K562 (cell line): ENCODE measurements at regions not wholly inside any gene's neighbourhood (a gene's known extent, or its start where the extent isn't known, plus 50 kb on each side); places are given as distances from the start of the nearest gene placed in this dataset.
A peak's percentile ranks its signal among the peaks of the same experiment; 100 is the strongest.

ENCODE experiments used
- ATAC-seq: fragments of 200-7000 bp; cut with Tn5 transposase; 3 replicates; pipeline ENCODE4 v1.9.1; 2020; ENCODE audit warnings: moderate library complexity
- BruUV-seq: library from RNA; stranded (reverse); fragments of 400-500 nt; replicated peaks from 2 replicates; lab custom pipeline; 2021; lab: Mats Ljungman, UMichigan
- CTCF ChIA-PET: fragments of 300-600 bp; formaldehyde crosslinking; extraction: SDS; loops from one replicate; lab custom pipeline; 2021; ENCODE audit warnings: low intra/inter-chr PET ratio; lab: Yijun Ruan, JAX
- POLR2A ChIA-PET: fragments of 300-600, 350-650 bp; sonication (Branson Sonifier 250); formaldehyde crosslinking; extraction: SDS; loops from one replicate; lab custom pipeline; 2021; ENCODE audit warnings: antibody characterized with exemption, inconsistent platforms; lab: Yijun Ruan, JAX
- DNase-seq, 4 experiments: peaks; one replicate each; pipeline versions ENCODE4 v3.0.0 to v3.0.0-alpha.2; 2011 to 2018; ENCODE audit warnings: low spot score in 3 of 4, mixed read lengths in 3 of 4; ENCODE audit errors: extremely low read depth in 1 of 4
- FAIRE-seq: peaks from 2 replicates; lab custom pipeline; 2011; peaks lifted over from hg19 to GRCh38; lab: Jason Lieb, UNC
- H2AFZ ChIP-seq: 2 replicates; pipeline ENCODE4 v1.6.0; 2011; ENCODE audit warnings: low read depth, low read length, control low read depth, inconsistent platforms
- H3K27ac ChIP-seq: fragments of 200-600 bp; 3 replicates; pipeline ENCODE4 v1.8.0; 2011; ENCODE audit warnings: low read depth, mild to moderate bottlenecking, control low read depth, inconsistent platforms, low read length, moderate library complexity, mixed read lengths; ENCODE audit errors: extremely low read depth
- H3K27me3 ChIP-seq, 2 experiments: fragments of 300-600 bp in 1 of 2; 2 replicates in 1 of 2; 3 replicates in 1 of 2; pipeline versions ENCODE4 v1.6.0 to v1.8.0; 2011; ENCODE audit warnings: inconsistent platforms in 2 of 2, low read length in 2 of 2, mild to moderate bottlenecking in 1 of 2, mixed read lengths in 1 of 2, moderate library complexity in 1 of 2; ENCODE audit not compliant: control insufficient read depth in 2 of 2, insufficient read depth in 2 of 2
- H3K36me3 ChIP-seq: fragments of 300-600 bp; 3 replicates; pipeline ENCODE4 v1.8.0; 2011; ENCODE audit warnings: mild to moderate bottlenecking, low read length, inconsistent platforms; ENCODE audit not compliant: control insufficient read depth, insufficient read depth
- H3K4me1 ChIP-seq, 2 experiments: fragments of 200-600 bp in 1 of 2; replicated peaks in 1 of 2; 2 replicates in 1 of 2; 3 replicates in 1 of 2; pipeline versions ENCODE4 v1.5.1 to v1.8.0; 2011; ENCODE audit warnings: inconsistent platforms in 2 of 2, low read length in 2 of 2, mild to moderate bottlenecking in 1 of 2, mixed read lengths in 1 of 2, moderate library complexity in 1 of 2; ENCODE audit not compliant: control insufficient read depth in 2 of 2, insufficient read depth in 2 of 2
- H3K4me2 ChIP-seq: 2 replicates; pipeline ENCODE4 v1.6.1; 2011; ENCODE audit warnings: low read length, control low read depth, inconsistent platforms, mixed read lengths; ENCODE audit not compliant: insufficient read depth
- H3K4me3 ChIP-seq: fragments of 200-600 bp; sonication (generic), shearing (Covaris generic); 2 replicates; pipeline ENCODE4 v1.5.1; 2016; ENCODE audit warnings: control low read depth, inconsistent platforms
- H3K79me2 ChIP-seq: fragments of 200-600 bp; 3 replicates; pipeline ENCODE4 v1.8.0; 2011; ENCODE audit warnings: low read length, inconsistent platforms; ENCODE audit not compliant: control insufficient read depth, insufficient read depth
- H3K9ac ChIP-seq, 2 experiments: 2 replicates each; pipeline versions ENCODE4 v1.6.0 to v1.6.1; 2011; ENCODE audit warnings: low read depth in 2 of 2, low read length in 2 of 2, control low read depth in 1 of 2, inconsistent platforms in 1 of 2, mild to moderate bottlenecking in 1 of 2, mixed read lengths in 1 of 2; ENCODE audit not compliant: insufficient read depth in 1 of 2
- H3K9me1 ChIP-seq: one replicate; pipeline ENCODE4 v1.6.0; 2011; ENCODE audit warnings: inconsistent platforms, mild to moderate bottlenecking, low read length, moderate library complexity; ENCODE audit not compliant: control insufficient read depth, insufficient read depth
- H3K9me3 ChIP-seq: replicated peaks from 2 replicates; pipeline ENCODE4 v1.5.1; 2011; ENCODE audit warnings: low read depth, low read length, inconsistent platforms; ENCODE audit not compliant: control insufficient read depth, insufficient read depth
- H4K20me1 ChIP-seq: replicated peaks from 2 replicates; pipeline ENCODE4 v1.6.1; 2011; ENCODE audit warnings: low read length, inconsistent platforms, mixed read lengths; ENCODE audit not compliant: control insufficient read depth, insufficient read depth
- ATF2 ChIP-seq: sonication (generic); formaldehyde crosslinking; IDR thresholded peaks from 2 replicates; pipeline ENCODE4 v1.8.1; 2022; ENCODE audit warnings: missing genetic modification reagents
- CEBPG ChIP-seq, 3 experiments: fragments of 200-800 bp in 1 of 3; sonication (Bioruptor generic) in 1 of 3; sonication (generic) in 1 of 3; formaldehyde crosslinking in 1 of 3; IDR thresholded peaks in 2 of 3; conservative IDR thresholded peaks in 1 of 3; 2 replicates each; pipeline versions ENCODE4 v1.6.1 to v1.8.0; 2016 to 2022; ENCODE audit warnings: missing compliant biosample characterization in 2 of 3, missing genetic modification characterization in 2 of 3, mild to moderate bottlenecking in 1 of 3, missing genetic modification reagents in 1 of 3
- EWSR1 ChIP-seq: fragments of 450-650 bp; IDR thresholded peaks from 2 replicates; pipeline ENCODE4 v1.6.1; 2018; ENCODE audit warnings: borderline replicate concordance, mild to moderate bottlenecking, low read depth, moderate library complexity; ENCODE audit not compliant: partially characterized antibody
- EZH2 ChIP-seq: IDR thresholded peaks from 2 replicates; pipeline ENCODE4 v1.6.1; 2012; ENCODE audit warnings: low read depth, mild to moderate bottlenecking, inconsistent platforms, low read length, borderline replicate concordance
- GTF2F1 ChIP-seq: IDR thresholded peaks from 2 replicates; pipeline ENCODE4 v1.6.1; 2011; ENCODE audit warnings: low read depth, low read length, improper control_type of control experiment
- HNRNPL ChIP-seq: fragments of 200-400 bp; formaldehyde crosslinking; IDR thresholded peaks from 2 replicates; pipeline ENCODE4 v1.6.1; 2017; ENCODE audit warnings: low read depth, mild to moderate bottlenecking, low read length
- NCOA2 ChIP-seq, 2 experiments: fragments of 450-650 bp; IDR thresholded peaks; 2 replicates each; pipeline ENCODE4 v1.6.1; 2018; ENCODE audit warnings: mild to moderate bottlenecking in 2 of 2, moderate library complexity in 1 of 2; ENCODE audit not compliant: partially characterized antibody in 2 of 2
- POLR2H ChIP-seq: IDR thresholded peaks from 2 replicates; pipeline ENCODE4 v1.6.1; 2016; ENCODE audit warnings: missing genetic modification characterization, low read depth, mild to moderate bottlenecking, control low read depth, missing compliant biosample characterization, moderate library complexity
- THAP7 ChIP-seq: fragments of 250-450 bp; sonication (Bioruptor Pico); IDR thresholded peaks from 2 replicates; pipeline ENCODE4 v1.5.0; 2021
- ZFP1 ChIP-seq: fragments of 450-650 bp; formaldehyde crosslinking; IDR thresholded peaks from 2 replicates; pipeline ENCODE4 v1.4.0; 2020; ENCODE audit warnings: mild to moderate bottlenecking, mixed read lengths
- ZNF143 ChIP-seq: sonication (generic); formaldehyde crosslinking; IDR thresholded peaks from 2 replicates; pipeline ENCODE4 v1.9.0; 2022; ENCODE audit warnings: mild to moderate bottlenecking, missing genetic modification reagents
- ZNF197 ChIP-seq: fragments of 200-800 bp; sonication (Bioruptor generic); IDR thresholded peaks from 2 replicates; pipeline ENCODE4 v1.6.1; 2016; ENCODE audit warnings: low read depth, missing genetic modification characterization, missing compliant biosample characterization
- WGBS: fragments of 100-300 bp; shearing (Covaris generic); methylation state at CpG from one replicate; pipeline ENCODE4 v1.1.6; 2016; ENCODE audit warnings: low coverage, mixed read lengths; ENCODE audit not compliant: insufficient coverage; ENCODE audit errors: missing lambda C conversion rate; 5-methylcytosine and 5-hydroxymethylcytosine counted together
- in situ Hi-C: fragments of 300-500 bp; cut with MboI; formaldehyde crosslinking; loops from 4 replicates; pipeline ENCODE4 v1.15.0; 2018; ENCODE audit warnings: inconsistent platforms, mixed read lengths
- intact Hi-C: fragments of 100-400 bp; cut with micrococcal nuclease; formaldehyde crosslinking; loops from 2 replicates; pipeline ENCODE4 v1.14.2; 2022
- TF ChIP-seq, protein P1 (sequence below): IDR thresholded peaks from 3 replicates; pipeline ENCODE4 v1.6.1; 2011; ENCODE audit warnings: borderline replicate concordance, mild to moderate bottlenecking, moderate library complexity; ENCODE audit not compliant: insufficient read length; ENCODE audit errors: extremely low read depth
- TF ChIP-seq, protein P2 (sequence below), 2 experiments: fragments of 450-650 bp; conservative IDR thresholded peaks; 2 replicates each; pipeline ENCODE4 v1.6.1; 2017; ENCODE audit warnings: mild to moderate bottlenecking in 2 of 2, moderate library complexity in 2 of 2

- TF ChIP-seq ATF2 (CRISPR knock-in tag) (no peak), ZNF143 (no peak), POLR2H (tag) (no peak), GTF2F1 (no peak)
Measured at GRCh38 chrX:44637282-44637681, 94.6 kb upstream of the FUNDC1 start (continued).

DNA sequence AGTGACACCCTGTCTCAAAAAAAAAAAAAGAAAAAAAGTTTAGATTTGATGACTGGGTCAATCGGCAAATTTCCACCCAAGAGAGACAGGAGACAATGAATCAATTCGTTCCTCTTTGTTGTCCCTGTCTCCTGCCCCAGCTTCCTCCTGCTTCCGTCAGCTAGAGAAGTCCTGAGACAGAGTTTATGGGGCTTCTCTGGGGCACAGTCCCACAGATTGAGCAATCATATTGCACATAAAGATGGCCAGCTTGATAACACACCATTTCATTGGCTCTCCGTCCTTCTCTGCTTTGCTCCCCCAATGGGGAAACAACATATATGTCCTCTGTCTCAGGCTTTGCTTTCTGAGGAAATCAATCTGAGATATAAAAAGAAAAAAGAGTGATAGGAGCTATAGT lies 78.4 kb upstream of the FUNDC1 start:
- no peak for FAIRE-seq
- Histone ChIP-seq H3K9me3 (no peaks in the 10 kb centered on the region), H3K27me3 (no peaks in the 10 kb centered on the region), H3K36me3 (no peaks in the 10 kb centered on the region), H3K9me1 (no peaks in the 10 kb centered on the region), H3K4me3 (no peak overlapping the region), H3K27ac (no peak overlapping the region), H3K4me2 (no peak overlapping the region), H2AFZ (no peak overlapping the region), H3K4me1 (no peaks in the 10 kb centered on the region), H3K79me2 (no peaks in the 10 kb centered on the region), H4K20me1 (no peaks in the 10 kb centered on the region), H3K9ac (no peak overlapping the region)
- no TSS peak for BruUV-seq
- intact Hi-C loops: no loop called here
- ChIA-PET POLR2A (interaction anchor here (1.0 kb wide), 1 partner anchor 15 kb away, joined by 3 read pairs; no protein-coding TSS in a partner anchor), CTCF (no interaction called here)
- in situ Hi-C loops: no loop called here
- DNase-seq: no peak
- 0% methylated on average over 3 of the region's 4 CpGs for WGBS
- ATAC-seq: no peak
- no peak for TF ChIP-seq NCOA2 (IDR thresholded peaks at IDR 0.05; ENCODE audit: partially characterized antibody in 2 of 2)
- TF ChIP-seq, protein P1, sequence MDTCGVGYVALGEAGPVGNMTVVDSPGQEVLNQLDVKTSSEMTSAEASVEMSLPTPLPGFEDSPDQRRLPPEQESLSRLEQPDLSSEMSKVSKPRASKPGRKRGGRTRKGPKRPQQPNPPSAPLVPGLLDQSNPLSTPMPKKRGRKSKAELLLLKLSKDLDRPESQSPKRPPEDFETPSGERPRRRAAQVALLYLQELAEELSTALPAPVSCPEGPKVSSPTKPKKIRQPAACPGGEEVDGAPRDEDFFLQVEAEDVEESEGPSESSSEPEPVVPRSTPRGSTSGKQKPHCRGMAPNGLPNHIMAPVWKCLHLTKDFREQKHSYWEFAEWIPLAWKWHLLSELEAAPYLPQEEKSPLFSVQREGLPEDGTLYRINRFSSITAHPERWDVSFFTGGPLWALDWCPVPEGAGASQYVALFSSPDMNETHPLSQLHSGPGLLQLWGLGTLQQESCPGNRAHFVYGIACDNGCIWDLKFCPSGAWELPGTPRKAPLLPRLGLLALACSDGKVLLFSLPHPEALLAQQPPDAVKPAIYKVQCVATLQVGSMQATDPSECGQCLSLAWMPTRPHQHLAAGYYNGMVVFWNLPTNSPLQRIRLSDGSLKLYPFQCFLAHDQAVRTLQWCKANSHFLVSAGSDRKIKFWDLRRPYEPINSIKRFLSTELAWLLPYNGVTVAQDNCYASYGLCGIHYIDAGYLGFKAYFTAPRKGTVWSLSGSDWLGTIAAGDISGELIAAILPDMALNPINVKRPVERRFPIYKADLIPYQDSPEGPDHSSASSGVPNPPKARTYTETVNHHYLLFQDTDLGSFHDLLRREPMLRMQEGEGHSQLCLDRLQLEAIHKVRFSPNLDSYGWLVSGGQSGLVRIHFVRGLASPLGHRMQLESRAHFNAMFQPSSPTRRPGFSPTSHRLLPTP: no peak
- TF ChIP-seq EWSR1: no peak
- no peak for TF ChIP-seq HNRNPL
- TF ChIP-seq THAP7 (CRISPR knock-in tag): no peak
- no peak for TF ChIP-seq ZNF197 (CRISPR knock-in tag)
- TF ChIP-seq, protein P2, sequence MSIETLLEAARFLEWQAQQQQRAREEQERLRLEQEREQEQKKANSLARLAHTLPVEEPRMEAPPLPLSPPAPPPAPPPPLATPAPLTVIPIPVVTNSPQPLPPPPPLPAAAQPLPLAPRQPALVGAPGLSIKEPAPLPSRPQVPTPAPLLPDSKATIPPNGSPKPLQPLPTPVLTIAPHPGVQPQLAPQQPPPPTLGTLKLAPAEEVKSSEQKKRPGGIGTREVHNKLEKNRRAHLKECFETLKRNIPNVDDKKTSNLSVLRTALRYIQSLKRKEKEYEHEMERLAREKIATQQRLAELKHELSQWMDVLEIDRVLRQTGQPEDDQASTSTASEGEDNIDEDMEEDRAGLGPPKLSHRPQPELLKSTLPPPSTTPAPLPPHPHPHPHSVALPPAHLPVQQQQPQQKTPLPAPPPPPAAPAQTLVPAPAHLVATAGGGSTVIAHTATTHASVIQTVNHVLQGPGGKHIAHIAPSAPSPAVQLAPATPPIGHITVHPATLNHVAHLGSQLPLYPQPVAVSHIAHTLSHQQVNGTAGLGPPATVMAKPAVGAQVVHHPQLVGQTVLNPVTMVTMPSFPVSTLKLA (conservative IDR thresholded peaks at IDR 0.05): no peak
- no peak for TF ChIP-seq ZFP1
- TF ChIP-seq EZH2: no peak
- TF ChIP-seq CEBPG (CRISPR knock-in tag; IDR thresholded peaks at IDR 0.05): peak; percentile 18; the same call in 1 of the 2 replicates
- TF ChIP-seq CEBPG (tag; conservative IDR thresholded peaks at IDR 0.05 in 1 of 2, IDR thresholded peaks at IDR 0.05 in 1 of 2): peak; percentile 35 to 77; a peak in 3 of 4 replicates
